Inferior parietal cortex (tissue), 1 donor: ENCODE measurements at regions not wholly inside any gene's neighbourhood (a gene's known extent, or its start where the extent isn't known, plus 50 kb on each side); places are given as distances from the start of the nearest gene placed in this dataset.

Source experiments
- DNase-seq: peaks from one replicate; pipeline ENCODE4 v3.0.0-alpha.2; 2016; ENCODE audit errors: extremely low spot score

GRCh38 chr10:90674928-90675327 lies 182.9 kb downstream of the HTR7 start:
- no peak for DNase-seq

DNA sequence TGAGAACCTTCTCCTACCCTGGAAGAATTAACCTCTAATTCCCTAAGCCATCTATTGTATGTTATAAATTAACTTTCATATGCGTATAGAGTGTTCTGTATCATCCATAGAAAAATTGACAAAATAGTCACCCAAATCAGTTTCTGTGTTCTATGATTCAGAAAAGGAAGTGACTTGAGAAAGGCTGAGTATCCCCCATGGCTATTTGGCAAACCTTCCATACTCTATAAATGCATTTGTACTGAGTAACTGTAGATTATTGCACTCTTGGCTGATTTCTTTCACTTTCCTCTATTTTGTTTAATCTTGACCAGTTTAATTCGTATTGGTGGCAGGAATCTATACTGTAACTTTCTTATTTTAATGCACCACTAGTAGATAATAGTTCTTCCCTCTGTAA lies 182.2 kb downstream of the HTR7 start:
- DNase-seq = no peak
